Muscle layer of duodenum (tissue), 2 donors: ENCODE measurements at regions not wholly inside any gene's neighbourhood (a gene's known extent, or its start where the extent isn't known, plus 50 kb on each side); places are given as distances from the start of the nearest gene placed in this dataset.

Source experiments
- H3K27ac ChIP-seq: one replicate; pipeline ENCODE4 v1.7.0; 2013; ENCODE audit warnings: mild to moderate bottlenecking, low read length
- H3K27me3 ChIP-seq: one replicate; pipeline ENCODE4 v1.7.0; 2013; ENCODE audit warnings: low read depth, mild to moderate bottlenecking, control low read depth, low read length
- H3K36me3 ChIP-seq, 2 donors: one replicate each; pipeline ENCODE4 v1.7.0; 2013; ENCODE audit warnings: low read length in 2 of 2, control low read depth in 1 of 2, mild to moderate bottlenecking in 1 of 2; ENCODE audit not compliant: insufficient read depth in 2 of 2, control insufficient read depth in 1 of 2
- H3K4me1 ChIP-seq, 2 donors: one replicate each; pipeline ENCODE4 v1.7.0; 2013; ENCODE audit warnings: low read length in 2 of 2, mild to moderate bottlenecking in 2 of 2, control low read depth in 1 of 2, moderate library complexity in 1 of 2; ENCODE audit not compliant: insufficient read depth in 2 of 2, control insufficient read depth in 1 of 2
- H3K4me3 ChIP-seq, 2 donors: one replicate each; pipeline ENCODE4 v1.7.0; 2013; ENCODE audit warnings: low read length in 2 of 2, low read depth in 1 of 2, mild to moderate bottlenecking in 1 of 2
- H3K9me3 ChIP-seq, 2 donors: one replicate each; pipeline ENCODE4 v1.7.0; 2013; ENCODE audit warnings: low read length in 2 of 2, control low read depth in 1 of 2, mild to moderate bottlenecking in 1 of 2; ENCODE audit not compliant: control insufficient read depth in 1 of 2
- donor health status: healthy.

DNA sequence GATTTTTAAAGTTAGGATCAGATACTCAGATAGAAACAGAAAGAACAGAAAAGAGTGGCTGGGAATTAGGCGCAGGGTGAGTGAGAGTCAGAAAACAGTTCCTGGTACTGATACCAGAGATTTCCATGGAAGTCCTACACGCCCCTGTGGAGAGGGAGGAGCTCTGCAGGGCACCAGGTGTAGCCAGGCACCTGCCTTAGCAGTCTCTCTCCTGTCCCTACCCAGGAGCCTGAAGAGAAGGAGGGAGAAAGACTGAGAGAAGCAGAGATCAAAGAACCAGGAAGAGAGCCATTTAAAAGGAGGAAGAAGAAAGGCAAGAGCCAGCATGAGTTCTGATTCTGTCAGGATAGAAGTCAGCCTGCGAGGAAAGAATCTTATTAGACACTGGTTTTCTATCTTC, 65.0 kb downstream of the CBLN1 start:
- Histone ChIP-seq H3K36me3 (no peaks in the 10 kb centered on the region), H3K27ac (no peak overlapping the region), H3K4me3 (no peak overlapping the region), H3K4me1 (no peaks in the 10 kb centered on the region), H3K27me3 (no peaks in the 10 kb centered on the region), H3K9me3 (no peaks in the 10 kb centered on the region)

DNA sequence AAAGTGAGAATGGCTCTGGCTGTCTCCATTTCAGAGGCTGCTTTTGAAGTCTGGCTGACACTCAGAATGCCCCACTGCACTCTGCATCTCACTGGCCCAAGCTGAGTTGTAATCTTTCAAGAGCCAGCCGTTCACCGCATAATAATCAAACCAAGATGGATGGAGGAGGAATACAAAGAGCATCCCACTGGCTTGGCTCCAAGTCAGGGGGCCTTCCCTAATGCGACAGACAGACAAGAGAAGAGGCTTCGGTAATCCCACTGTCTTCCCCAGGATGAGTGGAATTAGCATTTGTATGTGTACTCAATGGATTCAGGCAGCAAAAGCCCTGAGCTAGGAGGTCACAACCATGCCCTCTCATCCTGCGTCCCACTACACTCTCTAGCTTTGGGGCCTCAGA, 68.0 kb downstream of the CBLN1 start:
- H3K4me1 ChIP-seq: no peaks in the 10 kb centered on the region
- no peak overlapping the region for H3K4me3 ChIP-seq
- H3K9me3 ChIP-seq: no peaks in the 10 kb centered on the region
- no peak overlapping the region for H3K27ac ChIP-seq
- no peaks in the 10 kb centered on the region for H3K27me3 ChIP-seq
- no peaks in the 10 kb centered on the region for H3K36me3 ChIP-seq

DNA sequence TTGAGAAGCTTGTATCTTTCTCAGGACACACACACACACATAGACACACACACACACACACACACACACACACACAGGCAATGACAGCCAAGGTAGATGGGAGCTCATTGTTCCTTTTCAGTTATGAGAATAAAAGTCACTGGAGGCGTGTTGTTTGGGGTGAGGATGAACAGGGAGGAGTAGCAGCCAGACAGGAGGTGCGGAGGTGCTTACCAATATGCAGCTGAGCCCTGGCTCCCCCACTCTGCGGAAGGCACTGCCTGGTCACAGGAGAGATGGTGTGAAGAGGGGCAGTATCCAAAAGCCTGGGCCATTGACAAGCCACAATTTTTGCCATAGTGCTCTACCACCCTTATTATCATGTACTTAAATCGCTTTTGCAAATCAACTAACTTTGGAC, 77.4 kb downstream of the CBLN1 start:
- H3K4me3 ChIP-seq: no peak overlapping the region
- H3K36me3 ChIP-seq: no peaks in the 10 kb centered on the region
- H3K4me1 ChIP-seq: no peaks in the 10 kb centered on the region
- H3K27me3 ChIP-seq: no peaks in the 10 kb centered on the region
- no peaks in the 10 kb centered on the region for H3K9me3 ChIP-seq
- H3K27ac ChIP-seq: no peak overlapping the region

DNA sequence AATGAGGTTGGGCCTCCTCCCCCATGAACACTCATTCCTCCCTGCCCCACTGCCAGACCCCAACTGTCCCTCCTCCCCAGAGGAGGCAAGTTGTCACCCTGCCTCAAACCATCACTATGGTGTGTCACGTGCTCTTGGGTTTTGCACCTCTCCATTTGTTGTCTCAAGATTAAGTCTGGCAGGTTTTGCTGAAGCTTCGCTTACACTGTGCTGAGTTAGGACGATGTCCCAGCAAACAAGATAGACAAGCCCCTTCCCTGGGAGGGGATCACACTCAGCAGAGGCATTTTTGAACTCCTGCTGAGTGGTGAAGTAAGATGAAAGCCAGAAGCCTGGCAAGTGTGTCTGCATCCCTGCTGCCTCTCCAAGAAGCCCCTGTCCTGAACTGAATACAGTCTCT, 78.3 kb downstream of the CBLN1 start:
- H3K4me3 ChIP-seq: no peak overlapping the region
- no peaks in the 10 kb centered on the region for H3K27me3 ChIP-seq
- H3K9me3 ChIP-seq: no peaks in the 10 kb centered on the region
- no peaks in the 10 kb centered on the region for H3K36me3 ChIP-seq
- no peak overlapping the region for H3K27ac ChIP-seq
- no peaks in the 10 kb centered on the region for H3K4me1 ChIP-seq

DNA sequence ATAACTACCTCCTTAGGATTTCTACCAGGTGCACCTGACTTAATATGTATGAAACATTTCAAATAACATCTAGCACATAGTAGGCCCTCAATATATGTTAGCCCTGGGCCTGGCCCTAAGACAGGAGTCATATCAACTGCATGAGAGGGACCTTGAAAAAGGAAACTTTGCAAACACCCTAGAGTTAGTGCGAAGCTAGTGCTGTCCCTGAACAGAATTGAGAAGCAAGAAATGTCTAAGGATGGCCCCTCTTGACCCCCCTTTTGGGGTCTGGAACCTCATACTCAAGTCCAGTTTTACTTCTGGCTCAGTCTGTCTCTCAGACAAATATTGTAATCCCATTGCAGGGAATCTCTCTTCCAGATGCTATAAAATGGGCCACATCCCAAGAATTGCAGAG, 80.5 kb downstream of the CBLN1 start:
- no peak overlapping the region for H3K4me3 ChIP-seq
- H3K9me3 ChIP-seq: no peaks in the 10 kb centered on the region
- H3K4me1 ChIP-seq: no peaks in the 10 kb centered on the region
- H3K27ac ChIP-seq: no peak overlapping the region
- no peaks in the 10 kb centered on the region for H3K27me3 ChIP-seq
- H3K36me3 ChIP-seq: no peaks in the 10 kb centered on the region

DNA sequence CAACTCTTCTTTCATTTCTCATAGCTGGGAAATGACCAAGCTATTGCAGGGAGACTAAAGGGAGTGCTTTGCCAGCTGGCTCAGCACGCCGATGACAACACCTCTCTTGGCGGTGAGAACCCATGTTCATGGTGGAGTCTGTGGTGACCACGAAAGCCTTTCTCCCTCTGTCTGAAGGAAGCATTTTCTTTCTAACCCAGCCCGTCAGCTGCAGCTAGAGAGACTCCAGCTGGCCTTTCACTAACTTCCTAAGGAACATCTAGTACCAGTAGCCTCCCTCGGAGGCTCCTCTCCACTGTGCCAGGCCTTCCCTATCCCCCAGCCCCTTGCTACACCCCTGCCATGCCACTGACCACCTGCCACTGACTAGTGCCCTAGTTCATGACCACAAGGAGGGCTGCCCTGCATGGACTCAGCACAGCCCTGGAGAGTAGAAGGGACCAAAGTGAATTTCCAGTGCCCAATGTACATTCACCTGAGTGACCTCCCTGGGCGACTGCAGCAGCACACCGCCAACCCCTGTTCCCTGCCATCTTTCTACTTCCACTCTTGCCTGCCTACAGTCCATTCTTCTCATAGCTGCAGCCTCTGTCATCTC, 81.3 kb downstream of the CBLN1 start:
- no peak overlapping the region for H3K27ac ChIP-seq
- no peak overlapping the region for H3K4me3 ChIP-seq
- H3K9me3 ChIP-seq: no peaks in the 10 kb centered on the region
- no peaks in the 10 kb centered on the region for H3K4me1 ChIP-seq
- no peaks in the 10 kb centered on the region for H3K36me3 ChIP-seq
- no peaks in the 10 kb centered on the region for H3K27me3 ChIP-seq

DNA sequence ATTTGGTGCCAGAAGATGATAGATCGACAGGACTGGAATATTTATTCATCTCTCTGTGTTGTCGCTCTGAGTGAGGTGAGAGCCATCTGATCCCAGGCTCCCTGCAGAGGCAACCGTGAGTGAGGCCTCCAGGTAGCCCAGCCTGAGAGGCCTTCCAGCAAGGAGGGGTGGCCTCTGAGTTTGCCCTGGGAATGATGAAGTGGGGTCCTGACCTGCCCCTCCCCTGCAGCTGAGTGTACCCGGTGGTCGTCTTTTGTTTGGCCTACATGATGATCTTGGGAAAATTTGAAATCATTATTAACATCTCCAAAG, 86.4 kb downstream of the CBLN1 start:
- Histone ChIP-seq H3K36me3 (no peaks in the 10 kb centered on the region), H3K27ac (no peak overlapping the region), H3K4me3 (no peak overlapping the region), H3K4me1 (peaks cover 0 to 9% of the 10 kb centered on the region in 2 donors), H3K27me3 (no peaks in the 10 kb centered on the region), H3K9me3 (no peaks in the 10 kb centered on the region)

DNA sequence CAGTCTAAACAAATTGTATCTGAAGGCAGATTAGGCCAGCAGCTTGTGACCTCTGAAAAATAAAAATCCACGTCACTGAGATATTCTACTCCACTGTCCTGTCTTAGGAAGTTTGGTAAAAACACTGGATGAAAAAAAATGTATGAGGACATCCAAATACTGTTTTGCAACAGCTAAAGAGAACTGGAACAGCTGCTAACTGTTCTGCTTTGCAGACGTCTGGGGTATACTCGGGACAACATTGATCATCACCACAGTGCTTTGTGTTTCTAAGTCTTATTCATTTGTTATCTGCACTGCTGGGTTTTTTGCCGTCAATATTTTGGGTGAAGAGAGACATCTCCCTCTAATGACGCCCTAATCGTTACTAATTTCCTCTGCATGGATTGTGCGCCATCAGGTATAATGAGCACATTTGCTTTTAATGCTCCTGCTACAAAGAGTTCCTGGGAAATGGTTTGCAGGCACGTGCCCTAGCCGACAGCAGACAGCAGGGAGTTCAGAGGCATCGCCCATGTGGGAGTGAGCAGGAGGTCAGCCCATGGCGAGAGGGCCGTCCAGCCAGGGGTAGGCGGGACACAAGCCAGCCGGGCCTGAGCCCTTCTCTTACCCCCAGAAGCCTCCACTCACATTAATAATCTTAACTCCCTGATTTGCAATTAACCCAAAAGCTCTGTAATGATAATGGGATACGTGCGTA, 87.0 kb downstream of the CBLN1 start:
- Histone ChIP-seq H3K27me3 (no peaks in the 10 kb centered on the region), H3K4me3 (no peak overlapping the region), H3K9me3 (no peaks in the 10 kb centered on the region), H3K36me3 (no peaks in the 10 kb centered on the region), H3K4me1 (peaks cover 0 to 9% of the 10 kb centered on the region in 2 donors), H3K27ac (no peak overlapping the region)

DNA sequence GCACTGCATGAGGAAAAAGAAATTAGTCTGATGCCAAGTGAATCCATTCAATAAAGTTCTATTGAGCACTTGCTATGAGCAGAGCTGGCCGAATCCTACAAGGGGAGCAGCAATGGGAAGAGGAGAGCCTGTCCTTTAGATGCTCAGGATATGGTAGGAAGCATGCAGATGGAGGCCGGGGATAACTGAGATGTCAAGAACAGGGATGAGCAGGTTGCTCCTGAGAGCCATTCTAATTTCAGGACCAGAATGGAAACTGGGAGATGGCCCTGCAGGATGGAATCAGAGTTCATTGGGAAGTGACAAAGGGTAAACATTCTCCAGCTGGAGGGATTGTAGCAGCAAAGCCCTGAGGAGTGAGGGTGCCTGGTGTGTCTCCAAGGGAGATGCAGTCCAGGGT, 88.0 kb downstream of the CBLN1 start:
- no peak overlapping the region for H3K4me3 ChIP-seq
- H3K27ac ChIP-seq: no peak overlapping the region
- no peaks in the 10 kb centered on the region for H3K9me3 ChIP-seq
- H3K27me3 ChIP-seq: no peaks in the 10 kb centered on the region
- no peaks in the 10 kb centered on the region for H3K36me3 ChIP-seq
- H3K4me1 ChIP-seq: peaks cover 0 to 9% of the 10 kb centered on the region in 2 donors

DNA sequence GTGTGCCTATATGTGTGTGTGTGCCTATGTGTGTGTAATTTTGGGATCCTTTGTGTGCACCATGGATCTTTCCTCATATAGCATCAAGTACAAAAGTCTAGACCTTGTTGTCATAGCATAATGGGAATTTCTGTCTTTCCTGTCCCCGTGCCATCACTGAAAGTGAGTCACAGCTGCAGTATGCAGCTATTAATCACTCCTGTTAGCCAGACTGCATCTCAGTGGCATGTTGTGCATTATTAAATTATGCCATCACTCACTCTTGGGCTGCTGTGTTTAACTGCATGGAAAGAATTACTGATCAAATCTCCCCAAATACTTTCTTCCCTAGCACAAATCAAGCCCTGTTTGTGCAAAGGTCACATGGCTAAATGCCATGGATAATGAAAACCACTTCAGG, 92.4 kb downstream of the CBLN1 start:
- no peak overlapping the region for H3K27ac ChIP-seq
- H3K27me3 ChIP-seq: no peaks in the 10 kb centered on the region

DNA sequence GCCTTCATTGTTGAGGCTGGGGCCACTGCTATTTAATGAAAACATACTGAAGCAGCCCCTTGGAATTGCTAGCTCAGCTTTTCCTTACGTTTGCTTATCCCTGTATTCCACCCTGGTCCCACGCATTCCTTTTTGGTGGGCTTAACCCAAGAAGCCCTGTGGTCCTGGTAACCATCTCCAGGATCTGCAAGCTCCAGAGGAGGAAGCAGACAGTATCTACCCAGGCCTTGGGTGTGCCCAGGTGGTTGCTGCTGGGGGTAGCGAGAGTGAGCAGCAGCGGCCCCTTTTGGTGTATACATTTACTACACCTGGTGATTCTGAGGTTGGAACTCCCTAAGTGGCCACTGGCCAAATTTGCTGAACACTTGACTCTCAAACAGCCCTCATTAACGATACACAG, 97.7 kb downstream of the CBLN1 start:
- H3K27me3 ChIP-seq: no peaks in the 10 kb centered on the region
- H3K9me3 ChIP-seq: no peaks in the 10 kb centered on the region
- no peak overlapping the region for H3K4me3 ChIP-seq
- no peaks in the 10 kb centered on the region for H3K4me1 ChIP-seq
- no peaks in the 10 kb centered on the region for H3K36me3 ChIP-seq
- H3K27ac ChIP-seq: no peak overlapping the region

More for the DNA sequence above, 92.4 kb downstream of the CBLN1 start:
- no peak overlapping the region for H3K4me3 ChIP-seq
- H3K36me3 ChIP-seq: no peaks in the 10 kb centered on the region
- no peaks in the 10 kb centered on the region for H3K9me3 ChIP-seq
- peaks cover 0 to 9% of the 10 kb centered on the region in 2 donors for H3K4me1 ChIP-seq
